Activated naive CD8-positive, alpha-beta T cell (primary cell): ENCODE measurements at regions not wholly inside any gene's neighbourhood (a gene's known extent, or its start where the extent isn't known, plus 50 kb on each side); places are given as distances from the start of the nearest gene placed in this dataset.

Experiments used
- H3K27ac Mint-ChIP-seq: one replicate; pipeline ENCODE4 v1.8.0; 2021; ENCODE audit warnings: mixed read lengths
- H3K27me3 Mint-ChIP-seq: one replicate; pipeline ENCODE4 v1.8.0; 2021; ENCODE audit warnings: mixed read lengths
- H3K36me3 Mint-ChIP-seq: one replicate; pipeline ENCODE4 v1.8.0; 2021; ENCODE audit warnings: mixed read lengths
- H3K4me1 Mint-ChIP-seq: one replicate; pipeline ENCODE4 v1.8.0; 2021; ENCODE audit warnings: low read depth, mixed read lengths
- H3K4me3 Mint-ChIP-seq: one replicate; pipeline ENCODE4 v1.8.0; 2021; ENCODE audit warnings: mild to moderate bottlenecking, mixed read lengths
- H3K9me3 Mint-ChIP-seq: one replicate; pipeline ENCODE4 v1.8.0; 2021; ENCODE audit warnings: low read depth, mixed read lengths

- Mint-ChIP-seq H3K4me1 (no peaks in the 10 kb centered on the region), H3K9me3 (peaks cover 5% of the 10 kb centered on the region), H3K27me3 (no peaks in the 10 kb centered on the region), H3K27ac (no peak overlapping the region), H3K36me3 (no peaks in the 10 kb centered on the region), H3K4me3 (no peak overlapping the region)
These were observed 390.2 kb upstream of the GOLIM4 start for GRCh38 chr3:168485936-168486335.

- no peak overlapping the region for H3K27ac Mint-ChIP-seq
- no peaks in the 10 kb centered on the region for H3K36me3 Mint-ChIP-seq
- no peaks in the 10 kb centered on the region for H3K4me1 Mint-ChIP-seq
- H3K4me3 Mint-ChIP-seq: no peak overlapping the region
- no peaks in the 10 kb centered on the region for H3K9me3 Mint-ChIP-seq
- no peaks in the 10 kb centered on the region for H3K27me3 Mint-ChIP-seq
These were observed 380.7 kb upstream of the GOLIM4 start for GRCh38 chr3:168476360-168476980.

- no peak overlapping the region for H3K4me3 Mint-ChIP-seq
- H3K27me3 Mint-ChIP-seq: no peaks in the 10 kb centered on the region
- no peaks in the 10 kb centered on the region for H3K9me3 Mint-ChIP-seq
- H3K27ac Mint-ChIP-seq: no peak overlapping the region
- no peaks in the 10 kb centered on the region for H3K36me3 Mint-ChIP-seq
- no peaks in the 10 kb centered on the region for H3K4me1 Mint-ChIP-seq
These were observed 380.0 kb upstream of the GOLIM4 start for GRCh38 chr3:168475704-168476103.

- Mint-ChIP-seq H3K27ac (no peak overlapping the region), H3K9me3 (no peaks in the 10 kb centered on the region), H3K4me1 (no peaks in the 10 kb centered on the region), H3K36me3 (no peaks in the 10 kb centered on the region), H3K27me3 (no peaks in the 10 kb centered on the region), H3K4me3 (no peak overlapping the region)
These were observed 377.7 kb upstream of the GOLIM4 start for GRCh38 chr3:168473334-168473890.

- H3K27ac Mint-ChIP-seq: no peak overlapping the region
- no peaks in the 10 kb centered on the region for H3K27me3 Mint-ChIP-seq
- H3K4me3 Mint-ChIP-seq: no peak overlapping the region
- no peaks in the 10 kb centered on the region for H3K9me3 Mint-ChIP-seq
- no peaks in the 10 kb centered on the region for H3K36me3 Mint-ChIP-seq
- no peaks in the 10 kb centered on the region for H3K4me1 Mint-ChIP-seq
These were observed 377.1 kb upstream of the GOLIM4 start for GRCh38 chr3:168472783-168473182.

- Mint-ChIP-seq H3K4me1 (no peaks in the 10 kb centered on the region), H3K9me3 (no peaks in the 10 kb centered on the region), H3K36me3 (no peaks in the 10 kb centered on the region), H3K27ac (no peak overlapping the region), H3K27me3 (no peaks in the 10 kb centered on the region), H3K4me3 (no peak overlapping the region)
These were observed 374.7 kb upstream of the GOLIM4 start for GRCh38 chr3:168470380-168470779.

- H3K9me3 Mint-ChIP-seq: no peaks in the 10 kb centered on the region
- no peak overlapping the region for H3K4me3 Mint-ChIP-seq
- H3K36me3 Mint-ChIP-seq: no peaks in the 10 kb centered on the region
- H3K27ac Mint-ChIP-seq: no peak overlapping the region
- H3K4me1 Mint-ChIP-seq: no peaks in the 10 kb centered on the region
- H3K27me3 Mint-ChIP-seq: no peaks in the 10 kb centered on the region
These were observed 373.7 kb upstream of the GOLIM4 start for GRCh38 chr3:168469436-168469835.

GRCh38 chr3:168467115-168467714 lies 371.5 kb upstream of the GOLIM4 start:
- H3K9me3 Mint-ChIP-seq: peaks cover 6% of the 10 kb centered on the region
- H3K4me3 Mint-ChIP-seq: no peak overlapping the region

GRCh38 chr3:168461793-168462192 lies 366.1 kb upstream of the GOLIM4 start:
- H3K4me3 Mint-ChIP-seq: no peak overlapping the region
- no peak overlapping the region for H3K27ac Mint-ChIP-seq
- no peaks in the 10 kb centered on the region for H3K36me3 Mint-ChIP-seq
- peaks cover 9% of the 10 kb centered on the region for H3K9me3 Mint-ChIP-seq
- no peaks in the 10 kb centered on the region for H3K4me1 Mint-ChIP-seq
- no peaks in the 10 kb centered on the region for H3K27me3 Mint-ChIP-seq

More at GRCh38 chr3:168467115-168467714, 371.5 kb upstream of the GOLIM4 start:
- Mint-ChIP-seq H3K4me1 (no peaks in the 10 kb centered on the region), H3K27ac (no peak overlapping the region), H3K36me3 (no peaks in the 10 kb centered on the region), H3K27me3 (no peaks in the 10 kb centered on the region)

- Mint-ChIP-seq H3K36me3 (no peaks in the 10 kb centered on the region), H3K4me3 (no peak overlapping the region), H3K4me1 (no peaks in the 10 kb centered on the region), H3K27ac (no peak overlapping the region), H3K27me3 (no peaks in the 10 kb centered on the region), H3K9me3 (peaks cover 12% of the 10 kb centered on the region)
These were observed 363.6 kb upstream of the GOLIM4 start for GRCh38 chr3:168459226-168459784.

- Mint-ChIP-seq H3K4me3 (no peak overlapping the region), H3K4me1 (no peaks in the 10 kb centered on the region), H3K36me3 (no peaks in the 10 kb centered on the region), H3K9me3 (peaks cover 6% of the 10 kb centered on the region), H3K27me3 (no peaks in the 10 kb centered on the region), H3K27ac (no peak overlapping the region)
These were observed 362.3 kb upstream of the GOLIM4 start for GRCh38 chr3:168457954-168458539.

- Mint-ChIP-seq H3K27ac (no peak overlapping the region), H3K27me3 (no peaks in the 10 kb centered on the region)
These were observed 360.1 kb upstream of the GOLIM4 start for GRCh38 chr3:168455814-168456213.

GRCh38 chr3:168453623-168454022 lies 357.9 kb upstream of the GOLIM4 start:
- Mint-ChIP-seq H3K9me3 (peaks cover 3% of the 10 kb centered on the region), H3K4me1 (no peaks in the 10 kb centered on the region), H3K27me3 (no peaks in the 10 kb centered on the region), H3K27ac (no peak overlapping the region), H3K4me3 (no peak overlapping the region), H3K36me3 (no peaks in the 10 kb centered on the region)

More at GRCh38 chr3:168455814-168456213, 360.1 kb upstream of the GOLIM4 start:
- no peaks in the 10 kb centered on the region for H3K36me3 Mint-ChIP-seq
- no peaks in the 10 kb centered on the region for H3K4me1 Mint-ChIP-seq
- peaks cover 3% of the 10 kb centered on the region for H3K9me3 Mint-ChIP-seq
- H3K4me3 Mint-ChIP-seq: no peak overlapping the region

GRCh38 chr3:168443965-168444364 lies 348.2 kb upstream of the GOLIM4 start:
- H3K27me3 Mint-ChIP-seq: no peaks in the 10 kb centered on the region
- H3K4me1 Mint-ChIP-seq: no peaks in the 10 kb centered on the region
- no peak overlapping the region for H3K4me3 Mint-ChIP-seq
- H3K36me3 Mint-ChIP-seq: no peaks in the 10 kb centered on the region
- H3K9me3 Mint-ChIP-seq: no peaks in the 10 kb centered on the region
- H3K27ac Mint-ChIP-seq: no peak overlapping the region

GRCh38 chr3:168442502-168442901 lies 346.8 kb upstream of the GOLIM4 start:
- Mint-ChIP-seq H3K4me1 (no peaks in the 10 kb centered on the region), H3K9me3 (peaks cover 3% of the 10 kb centered on the region), H3K36me3 (no peaks in the 10 kb centered on the region), H3K27ac (no peak overlapping the region), H3K4me3 (no peak overlapping the region), H3K27me3 (no peaks in the 10 kb centered on the region)
